Endothelial cell (in vitro differentiated cells): ENCODE measurements at regions not wholly inside any gene's neighbourhood (a gene's known extent, or its start where the extent isn't known, plus 50 kb on each side); places are given as distances from the start of the nearest gene placed in this dataset.

ENCODE experiments used
- DNase-seq: peaks from one replicate; pipeline ENCODE4 v3.0.0; 2021; ENCODE audit warnings: low spot score
- H3K27ac Mint-ChIP-seq: one replicate; pipeline ENCODE4 v1.8.0; 2021; ENCODE audit warnings: mixed read lengths, inconsistent platforms; ENCODE audit not compliant: unreplicated experiment
- H3K27me3 Mint-ChIP-seq: one replicate; pipeline ENCODE4 v1.8.0; 2021; ENCODE audit warnings: mild to moderate bottlenecking, moderate library complexity, mixed read lengths, inconsistent platforms; ENCODE audit not compliant: unreplicated experiment
- H3K36me3 Mint-ChIP-seq: one replicate; pipeline ENCODE4 v1.8.0; 2021; ENCODE audit warnings: mild to moderate bottlenecking, low read depth, mixed read lengths, inconsistent platforms; ENCODE audit not compliant: unreplicated experiment
- H3K4me1 Mint-ChIP-seq: one replicate; pipeline ENCODE4 v1.8.0; 2021; ENCODE audit warnings: mild to moderate bottlenecking, mixed read lengths, inconsistent platforms; ENCODE audit not compliant: unreplicated experiment
- H3K4me3 Mint-ChIP-seq: one replicate; pipeline ENCODE4 v1.8.0; 2021; ENCODE audit warnings: mild to moderate bottlenecking, mixed read lengths, inconsistent platforms; ENCODE audit not compliant: unreplicated experiment
- H3K9me3 Mint-ChIP-seq: one replicate; pipeline ENCODE4 v1.8.0; 2021; ENCODE audit warnings: mixed read lengths, inconsistent platforms; ENCODE audit not compliant: unreplicated experiment
- CTCF ChIP-seq: fragments of 200-600 bp; sonication (generic); IDR thresholded peaks from one replicate; pipeline ENCODE4 v1.5.0; 2021; ENCODE audit warnings: antibody characterized with exemption; ENCODE audit not compliant: unreplicated experiment

- no peak for TF ChIP-seq CTCF
- Mint-ChIP-seq H3K4me3 (no peak overlapping the region), H3K27me3 (peaks cover 3% of the 10 kb centered on the region), H3K27ac (peak overlapping the region; percentile 53), H3K9me3 (no peaks in the 10 kb centered on the region), H3K36me3 (no peaks in the 10 kb centered on the region), H3K4me1 (peaks cover 10% of the 10 kb centered on the region)
- no peak for DNase-seq
These were observed 460.0 kb downstream of the FOXO1 start for GRCh38 chr13:40206241-40207000.

- H3K4me3 Mint-ChIP-seq = no peak overlapping the region
- no peak overlapping the region for H3K27ac Mint-ChIP-seq
- no peaks in the 10 kb centered on the region for H3K9me3 Mint-ChIP-seq
- no peak for TF ChIP-seq CTCF
- peaks cover 3% of the 10 kb centered on the region for H3K27me3 Mint-ChIP-seq
- H3K36me3 Mint-ChIP-seq = no peaks in the 10 kb centered on the region
- no peak for DNase-seq
- peaks cover 10% of the 10 kb centered on the region for H3K4me1 Mint-ChIP-seq
These were observed 459.4 kb downstream of the FOXO1 start for GRCh38 chr13:40207001-40207478.

- Mint-ChIP-seq H3K27ac (no peak overlapping the region), H3K9me3 (no peaks in the 10 kb centered on the region)
- no peak for DNase-seq
These were observed 457.9 kb downstream of the FOXO1 start for GRCh38 chr13:40208517-40208916.

GRCh38 chr13:40210865-40211585 is 455.4 kb downstream of the FOXO1 start:
- Mint-ChIP-seq H3K4me3 (no peak overlapping the region), H3K4me1 (peaks cover 8% of the 10 kb centered on the region), H3K27ac (no peak overlapping the region), H3K27me3 (peaks cover 5% of the 10 kb centered on the region), H3K9me3 (no peaks in the 10 kb centered on the region), H3K36me3 (no peaks in the 10 kb centered on the region)
- TF ChIP-seq CTCF = no peak
- no peak for DNase-seq

More at GRCh38 chr13:40208517-40208916, 457.9 kb downstream of the FOXO1 start:
- TF ChIP-seq CTCF = no peak
- H3K27me3 Mint-ChIP-seq = peaks cover 5% of the 10 kb centered on the region
- no peaks in the 10 kb centered on the region for H3K36me3 Mint-ChIP-seq
- peaks cover 10% of the 10 kb centered on the region for H3K4me1 Mint-ChIP-seq
- H3K4me3 Mint-ChIP-seq = peak overlapping the region; percentile 17

GRCh38 chr13:40211586-40211968 is 454.9 kb downstream of the FOXO1 start:
- TF ChIP-seq CTCF = no peak

More at GRCh38 chr13:40211586-40211968, 454.9 kb downstream of the FOXO1 start:
- no peak for DNase-seq
- Mint-ChIP-seq H3K9me3 (no peaks in the 10 kb centered on the region), H3K27ac (no peak overlapping the region), H3K4me1 (peaks cover 6% of the 10 kb centered on the region), H3K4me3 (no peak overlapping the region), H3K36me3 (no peaks in the 10 kb centered on the region), H3K27me3 (peaks cover 3% of the 10 kb centered on the region)
